K562 (cell line): ENCODE measurements at regions not wholly inside any gene's neighbourhood (a gene's known extent, or its start where the extent isn't known, plus 50 kb on each side); places are given as distances from the start of the nearest gene placed in this dataset.
A peak's percentile ranks its signal among the peaks of the same experiment; 100 is the strongest.

ENCODE experiments used
- ATAC-seq: fragments of 200-7000 bp; cut with Tn5 transposase; 3 replicates; pipeline ENCODE4 v1.9.1; 2020; ENCODE audit warnings: moderate library complexity
- BruUV-seq: library from RNA; stranded (reverse); fragments of 400-500 nt; replicated peaks from 2 replicates; lab custom pipeline; 2021; lab: Mats Ljungman, UMichigan
- CTCF ChIA-PET: fragments of 300-600 bp; formaldehyde crosslinking; extraction: SDS; loops from one replicate; lab custom pipeline; 2021; ENCODE audit warnings: low intra/inter-chr PET ratio; lab: Yijun Ruan, JAX
- POLR2A ChIA-PET: fragments of 300-600, 350-650 bp; sonication (Branson Sonifier 250); formaldehyde crosslinking; extraction: SDS; loops from one replicate; lab custom pipeline; 2021; ENCODE audit warnings: antibody characterized with exemption, inconsistent platforms; lab: Yijun Ruan, JAX
- DNase-seq, 4 experiments: peaks; one replicate each; pipeline versions ENCODE4 v3.0.0 to v3.0.0-alpha.2; 2011 to 2018; ENCODE audit warnings: low spot score in 3 of 4, mixed read lengths in 3 of 4; ENCODE audit errors: extremely low read depth in 1 of 4
- FAIRE-seq: peaks from 2 replicates; lab custom pipeline; 2011; peaks lifted over from hg19 to GRCh38; lab: Jason Lieb, UNC
- H2AFZ ChIP-seq: 2 replicates; pipeline ENCODE4 v1.6.0; 2011; ENCODE audit warnings: low read depth, low read length, control low read depth, inconsistent platforms
- H3K27ac ChIP-seq: fragments of 200-600 bp; 3 replicates; pipeline ENCODE4 v1.8.0; 2011; ENCODE audit warnings: low read depth, mild to moderate bottlenecking, control low read depth, inconsistent platforms, low read length, moderate library complexity, mixed read lengths; ENCODE audit errors: extremely low read depth
- H3K27me3 ChIP-seq, 2 experiments: fragments of 300-600 bp in 1 of 2; 2 replicates in 1 of 2; 3 replicates in 1 of 2; pipeline versions ENCODE4 v1.6.0 to v1.8.0; 2011; ENCODE audit warnings: inconsistent platforms in 2 of 2, low read length in 2 of 2, mild to moderate bottlenecking in 1 of 2, mixed read lengths in 1 of 2, moderate library complexity in 1 of 2; ENCODE audit not compliant: control insufficient read depth in 2 of 2, insufficient read depth in 2 of 2
- H3K36me3 ChIP-seq: fragments of 300-600 bp; 3 replicates; pipeline ENCODE4 v1.8.0; 2011; ENCODE audit warnings: mild to moderate bottlenecking, low read length, inconsistent platforms; ENCODE audit not compliant: control insufficient read depth, insufficient read depth
- H3K4me1 ChIP-seq, 2 experiments: fragments of 200-600 bp in 1 of 2; replicated peaks in 1 of 2; 2 replicates in 1 of 2; 3 replicates in 1 of 2; pipeline versions ENCODE4 v1.5.1 to v1.8.0; 2011; ENCODE audit warnings: inconsistent platforms in 2 of 2, low read length in 2 of 2, mild to moderate bottlenecking in 1 of 2, mixed read lengths in 1 of 2, moderate library complexity in 1 of 2; ENCODE audit not compliant: control insufficient read depth in 2 of 2, insufficient read depth in 2 of 2
- H3K4me2 ChIP-seq: 2 replicates; pipeline ENCODE4 v1.6.1; 2011; ENCODE audit warnings: low read length, control low read depth, inconsistent platforms, mixed read lengths; ENCODE audit not compliant: insufficient read depth
- H3K4me3 ChIP-seq: fragments of 200-600 bp; sonication (generic), shearing (Covaris generic); 2 replicates; pipeline ENCODE4 v1.5.1; 2016; ENCODE audit warnings: control low read depth, inconsistent platforms
- H3K79me2 ChIP-seq: fragments of 200-600 bp; 3 replicates; pipeline ENCODE4 v1.8.0; 2011; ENCODE audit warnings: low read length, inconsistent platforms; ENCODE audit not compliant: control insufficient read depth, insufficient read depth
- H3K9ac ChIP-seq, 2 experiments: 2 replicates each; pipeline versions ENCODE4 v1.6.0 to v1.6.1; 2011; ENCODE audit warnings: low read depth in 2 of 2, low read length in 2 of 2, control low read depth in 1 of 2, inconsistent platforms in 1 of 2, mild to moderate bottlenecking in 1 of 2, mixed read lengths in 1 of 2; ENCODE audit not compliant: insufficient read depth in 1 of 2
- H3K9me1 ChIP-seq: one replicate; pipeline ENCODE4 v1.6.0; 2011; ENCODE audit warnings: inconsistent platforms, mild to moderate bottlenecking, low read length, moderate library complexity; ENCODE audit not compliant: control insufficient read depth, insufficient read depth
- H3K9me3 ChIP-seq: replicated peaks from 2 replicates; pipeline ENCODE4 v1.5.1; 2011; ENCODE audit warnings: low read depth, low read length, inconsistent platforms; ENCODE audit not compliant: control insufficient read depth, insufficient read depth
- H4K20me1 ChIP-seq: replicated peaks from 2 replicates; pipeline ENCODE4 v1.6.1; 2011; ENCODE audit warnings: low read length, inconsistent platforms, mixed read lengths; ENCODE audit not compliant: control insufficient read depth, insufficient read depth
- CTCF ChIP-seq, 3 experiments: IDR thresholded peaks in 2 of 3; conservative IDR thresholded peaks in 1 of 3; 2 replicates each; pipeline ENCODE4 v1.5.1; 2011 to 2012; ENCODE audit warnings: low read length in 3 of 3, mild to moderate bottlenecking in 3 of 3, control low read depth in 2 of 3, improper control_type of control experiment in 1 of 3, inconsistent platforms in 1 of 3, low read depth in 1 of 3, mixed read lengths in 1 of 3, moderate library complexity in 1 of 3; ENCODE audit not compliant: insufficient read depth in 2 of 3
- HNRNPK ChIP-seq: fragments of 200-400 bp; formaldehyde crosslinking; IDR thresholded peaks from one replicate; pipeline ENCODE4 v1.6.1; 2018; ENCODE audit warnings: mild to moderate bottlenecking, low read depth, low read length; ENCODE audit not compliant: poor library complexity, severe bottlenecking
- SRSF1 ChIP-seq: fragments of 200-400 bp; formaldehyde crosslinking; IDR thresholded peaks from 2 replicates; pipeline ENCODE4 v1.6.1; 2017; ENCODE audit warnings: mild to moderate bottlenecking, low read depth, low read length, moderate library complexity
- ZBTB7A ChIP-seq: IDR thresholded peaks from 2 replicates; pipeline ENCODE4 v1.6.1; 2011; ENCODE audit warnings: low read depth, mild to moderate bottlenecking, low read length, moderate library complexity, borderline replicate concordance; ENCODE audit not compliant: control insufficient read depth
- WGBS: fragments of 100-300 bp; shearing (Covaris generic); methylation state at CpG from one replicate; pipeline ENCODE4 v1.1.6; 2016; ENCODE audit warnings: low coverage, mixed read lengths; ENCODE audit not compliant: insufficient coverage; ENCODE audit errors: missing lambda C conversion rate; 5-methylcytosine and 5-hydroxymethylcytosine counted together
- in situ Hi-C: fragments of 300-500 bp; cut with MboI; formaldehyde crosslinking; loops from 4 replicates; pipeline ENCODE4 v1.15.0; 2018; ENCODE audit warnings: inconsistent platforms, mixed read lengths
- intact Hi-C: fragments of 100-400 bp; cut with micrococcal nuclease; formaldehyde crosslinking; loops from 2 replicates; pipeline ENCODE4 v1.14.2; 2022
- TF ChIP-seq, protein P1 (sequence below): fragments of 450-650 bp; IDR thresholded peaks from 2 replicates; pipeline ENCODE4 v1.6.1; 2016

DNA sequence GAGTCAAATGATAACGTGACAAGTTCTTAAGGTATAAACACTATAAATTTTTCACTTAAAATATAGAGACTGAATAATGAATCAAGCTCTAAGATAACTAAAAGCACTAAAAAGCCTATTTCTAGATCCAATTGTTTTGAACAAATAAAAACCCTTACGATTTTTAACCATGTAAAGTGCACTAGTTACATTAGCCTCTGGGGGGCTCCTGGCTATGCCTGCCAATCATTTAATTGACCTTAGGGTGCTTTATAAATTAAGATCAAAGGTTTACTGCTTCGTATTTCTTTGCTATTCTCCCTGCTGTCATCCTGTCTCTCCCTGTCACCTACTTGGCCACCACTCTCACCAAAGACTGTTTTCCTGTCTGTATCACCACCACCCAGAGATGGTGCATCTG, 133.4 kb downstream of the ESM1 start:
- ChIA-PET CTCF (interaction anchor here (0.6 kb wide), 1 partner anchor 283 kb away, joined by 3 read pairs; no protein-coding TSS in a partner anchor), POLR2A (no interaction called here)
- H3K27ac ChIP-seq = no peak overlapping the region
- no peaks in the 10 kb centered on the region for H4K20me1 ChIP-seq
- WGBS = 0% methylated on average over 3 of the region's 3 CpGs
- no peaks in the 10 kb centered on the region for H3K4me1 ChIP-seq
- no peak for TF ChIP-seq HNRNPK
- TF ChIP-seq ZBTB7A = no peak
- TF ChIP-seq, protein P1, sequence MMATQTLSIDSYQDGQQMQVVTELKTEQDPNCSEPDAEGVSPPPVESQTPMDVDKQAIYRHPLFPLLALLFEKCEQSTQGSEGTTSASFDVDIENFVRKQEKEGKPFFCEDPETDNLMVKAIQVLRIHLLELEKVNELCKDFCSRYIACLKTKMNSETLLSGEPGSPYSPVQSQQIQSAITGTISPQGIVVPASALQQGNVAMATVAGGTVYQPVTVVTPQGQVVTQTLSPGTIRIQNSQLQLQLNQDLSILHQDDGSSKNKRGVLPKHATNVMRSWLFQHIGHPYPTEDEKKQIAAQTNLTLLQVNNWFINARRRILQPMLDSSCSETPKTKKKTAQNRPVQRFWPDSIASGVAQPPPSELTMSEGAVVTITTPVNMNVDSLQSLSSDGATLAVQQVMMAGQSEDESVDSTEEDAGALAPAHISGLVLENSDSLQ = 0 out of 2 replicates have a peak, but pooled peaks have one; percentile 30
- TF ChIP-seq SRSF1 = no peak
- 0 out of 6 replicates have a peak, but pooled peaks of 1 of the 3 experiments have one; percentile 21 for TF ChIP-seq CTCF (IDR thresholded peaks at IDR 0.05 in 2 of 3, conservative IDR thresholded peaks at IDR 0.05 in 1 of 3; ENCODE audit: insufficient read depth in 2 of 3, low read depth in 1 of 3, low read length in 3 of 3)
- DNase-seq (no peak), ATAC-seq (no peak), FAIRE-seq (no peak)
- no peak overlapping the region for H2AFZ ChIP-seq
- no peaks in the 10 kb centered on the region for H3K9me1 ChIP-seq
- no peaks in the 10 kb centered on the region for H3K9me3 ChIP-seq
- H3K4me3 ChIP-seq = no peak overlapping the region
- in situ Hi-C loops = loop anchor here (5.0 to 25.0 kb wide), 2 partner anchors 335 to 615 kb away; partner anchors contain the start of gene SNX18
- no peaks in the 10 kb centered on the region for H3K36me3 ChIP-seq
- intact Hi-C loops = no loop called here
- no peaks in the 10 kb centered on the region for H3K79me2 ChIP-seq
- BruUV-seq = no TSS peak
- H3K4me2 ChIP-seq = no peak overlapping the region
- H3K27me3 ChIP-seq = peaks cover 2 to 7% of the 10 kb centered on the region in 2 experiments; a peak in 3 of 5 replicates
- no peak overlapping the region for H3K9ac ChIP-seq
